Activated B cell treated with CpG ODN at 0.5 μM for 24 hours (primary cell): ENCODE measurements at regions not wholly inside any gene's neighbourhood (a gene's known extent, or its start where the extent isn't known, plus 50 kb on each side); places are given as distances from the start of the nearest gene placed in this dataset.

Source experiments
- ATAC-seq: fragments of 200-7000 bp; cut with Tn5 transposase; one replicate; pipeline ENCODE4 v1.10.0; 2021; ENCODE audit warnings: low read depth, mild to moderate bottlenecking, moderate library complexity
- CTCF ChIA-PET: fragments of 350-600 bp; sonication (Branson Sonifier 250); formaldehyde crosslinking; loops from one replicate; lab custom pipeline; 2021; ENCODE audit warnings: antibody characterized with exemption; lab: Charles Lee
- POLR2A ChIA-PET: fragments of 350-600 bp; sonication (Branson Sonifier 250); formaldehyde crosslinking; loops from one replicate; lab custom pipeline; 2021; ENCODE audit warnings: antibody characterized with exemption; lab: Charles Lee
- DNase-seq: peaks from one replicate; pipeline ENCODE4 v3.0.0; 2022
- H3K27ac Mint-ChIP-seq: one replicate; pipeline ENCODE4 v1.8.0; 2020; ENCODE audit warnings: mixed read lengths
- H3K27me3 Mint-ChIP-seq: one replicate; pipeline ENCODE4 v1.8.0; 2021; ENCODE audit warnings: mixed read lengths
- H3K36me3 Mint-ChIP-seq: one replicate; pipeline ENCODE4 v1.8.0; 2021; ENCODE audit warnings: low read depth, mixed read lengths
- H3K4me1 Mint-ChIP-seq: one replicate; pipeline ENCODE4 v1.8.0; 2021; ENCODE audit warnings: mixed read lengths
- H3K4me3 Mint-ChIP-seq: one replicate; pipeline ENCODE4 v1.8.0; 2020; ENCODE audit warnings: mild to moderate bottlenecking, mixed read lengths
- H3K9me3 Mint-ChIP-seq: one replicate; pipeline ENCODE4 v1.8.0; 2020; ENCODE audit warnings: mixed read lengths
- CTCF ChIP-seq: fragments of 200-600 bp; IDR thresholded peaks from one replicate; pipeline ENCODE4 v1.8.0; 2022; ENCODE audit warnings: antibody characterized with exemption, mild to moderate bottlenecking
- intact Hi-C: fragments of 100-400 bp; cut with micrococcal nuclease; formaldehyde crosslinking; loops from one replicate; pipeline ENCODE4 v1.15.1; 2024

GRCh38 chr2:81068144-81068543 lies 763.6 kb upstream of the LRRTM1 start:
- ATAC-seq (no peak), DNase-seq (no peak)
- Mint-ChIP-seq H3K4me3 (no peak overlapping the region), H3K27ac (no peak overlapping the region), H3K36me3 (no peaks in the 10 kb centered on the region), H3K4me1 (no peaks in the 10 kb centered on the region), H3K9me3 (no peaks in the 10 kb centered on the region), H3K27me3 (no peaks in the 10 kb centered on the region)
- intact Hi-C loops = no loop called here
- ChIA-PET CTCF (no interaction called here), POLR2A (no interaction called here)
- TF ChIP-seq CTCF = no peak

- intact Hi-C loops = no loop called here
- Mint-ChIP-seq H3K9me3 (peaks cover 10% of the 10 kb centered on the region), H3K4me1 (no peaks in the 10 kb centered on the region), H3K36me3 (no peaks in the 10 kb centered on the region), H3K27ac (no peak overlapping the region), H3K4me3 (no peak overlapping the region), H3K27me3 (no peaks in the 10 kb centered on the region)
- no peak for DNase-seq
- ATAC-seq = no peak
- TF ChIP-seq CTCF = no peak
- ChIA-PET CTCF (no interaction called here), POLR2A (no interaction called here)
Observed at GRCh38 chr2:81061016-81061415, 756.5 kb upstream of the LRRTM1 start.

- POLR2A ChIA-PET = no interaction called here
- Mint-ChIP-seq H3K36me3 (no peaks in the 10 kb centered on the region), H3K27ac (no peak overlapping the region), H3K4me3 (no peak overlapping the region), H3K4me1 (no peaks in the 10 kb centered on the region), H3K9me3 (peaks cover 11% of the 10 kb centered on the region), H3K27me3 (no peaks in the 10 kb centered on the region)
- DNase-seq = no peak
- ATAC-seq = no peak
- intact Hi-C loops = no loop called here
- TF ChIP-seq CTCF = no peak
- CTCF ChIA-PET = no interaction called here
Observed at GRCh38 chr2:81050580-81051095, 746.1 kb upstream of the LRRTM1 start.

- Mint-ChIP-seq H3K27me3 (no peaks in the 10 kb centered on the region), H3K36me3 (no peaks in the 10 kb centered on the region), H3K4me3 (no peak overlapping the region), H3K9me3 (peaks cover 15% of the 10 kb centered on the region), H3K27ac (no peak overlapping the region), H3K4me1 (no peaks in the 10 kb centered on the region)
- ChIA-PET CTCF (no interaction called here), POLR2A (no interaction called here)
- no peak for TF ChIP-seq CTCF
- ATAC-seq (no peak), DNase-seq (no peak)
- intact Hi-C loops = no loop called here
Observed at GRCh38 chr2:81043681-81044080, 739.1 kb upstream of the LRRTM1 start.

- Mint-ChIP-seq H3K9me3 (peaks cover 10% of the 10 kb centered on the region), H3K27me3 (no peaks in the 10 kb centered on the region), H3K4me1 (no peaks in the 10 kb centered on the region), H3K4me3 (no peak overlapping the region), H3K36me3 (no peaks in the 10 kb centered on the region), H3K27ac (no peak overlapping the region)
- ChIA-PET CTCF (interaction anchor here (0.6 kb wide), 1 partner anchor 216 kb away, joined by 3 read pairs; no protein-coding TSS in a partner anchor), POLR2A (no interaction called here)
- DNase-seq (no peak), ATAC-seq (no peak)
- TF ChIP-seq CTCF = no peak
- intact Hi-C loops = no loop called here
Observed at GRCh38 chr2:81007104-81007503, 702.6 kb upstream of the LRRTM1 start.
